CD4-positive, alpha-beta T cell treated with Interleukin-15 for 4 hours (primary cell): ENCODE measurements at regions not wholly inside any gene's neighbourhood (a gene's known extent, or its start where the extent isn't known, plus 50 kb on each side); places are given as distances from the start of the nearest gene placed in this dataset.
A peak's percentile ranks its signal among the peaks of the same experiment; 100 is the strongest.

Source experiments
- DNase-seq: peaks from one replicate; pipeline ENCODE4 v3.0.0-alpha.2; 2020; ENCODE audit warnings: low spot score

DNA sequence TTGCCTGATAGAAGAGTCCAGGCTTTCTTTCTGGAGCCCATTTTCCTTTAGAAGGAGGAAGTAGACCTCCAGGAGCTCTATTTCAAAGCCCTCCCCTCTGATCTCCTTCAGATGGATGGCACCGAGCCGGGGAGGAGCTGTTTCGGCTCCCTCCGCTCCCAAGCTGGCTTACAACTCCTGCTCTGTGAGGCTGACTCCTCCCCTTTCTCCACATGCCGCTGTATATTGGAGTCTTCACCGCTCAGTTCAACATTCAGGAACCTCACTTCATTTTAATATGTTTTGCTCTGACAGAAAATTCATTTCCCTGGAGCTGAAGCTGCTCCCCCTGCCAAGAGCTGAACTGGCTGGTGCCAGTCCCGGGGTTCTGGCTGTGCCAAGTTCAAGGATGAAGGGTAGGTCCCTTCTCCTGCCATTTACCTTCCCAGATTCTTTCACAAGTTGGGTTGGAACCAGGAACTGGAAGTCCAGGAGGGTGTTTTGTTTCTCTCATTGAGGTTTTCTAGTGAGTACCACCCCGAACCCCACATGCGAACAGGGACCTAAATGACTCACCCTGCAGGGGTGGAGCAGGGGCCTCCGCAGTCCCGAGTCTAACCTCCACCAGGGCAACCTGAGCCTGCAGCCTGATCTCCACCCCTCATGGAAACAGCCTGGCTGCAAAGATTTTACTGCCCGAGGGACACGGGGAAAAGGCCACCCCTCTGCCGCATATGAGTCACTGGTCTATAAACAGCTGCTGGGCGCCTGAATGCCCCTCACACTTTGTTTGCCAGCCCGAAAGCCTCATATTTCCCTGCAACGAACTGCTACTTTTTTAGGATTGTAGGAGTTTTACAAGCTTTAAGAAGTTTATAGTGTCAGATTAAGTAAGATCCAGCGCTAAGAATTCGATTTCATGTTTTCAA lies 68.6 kb upstream of the FOXA2 start:
- DNase-seq, result no peak

DNA sequence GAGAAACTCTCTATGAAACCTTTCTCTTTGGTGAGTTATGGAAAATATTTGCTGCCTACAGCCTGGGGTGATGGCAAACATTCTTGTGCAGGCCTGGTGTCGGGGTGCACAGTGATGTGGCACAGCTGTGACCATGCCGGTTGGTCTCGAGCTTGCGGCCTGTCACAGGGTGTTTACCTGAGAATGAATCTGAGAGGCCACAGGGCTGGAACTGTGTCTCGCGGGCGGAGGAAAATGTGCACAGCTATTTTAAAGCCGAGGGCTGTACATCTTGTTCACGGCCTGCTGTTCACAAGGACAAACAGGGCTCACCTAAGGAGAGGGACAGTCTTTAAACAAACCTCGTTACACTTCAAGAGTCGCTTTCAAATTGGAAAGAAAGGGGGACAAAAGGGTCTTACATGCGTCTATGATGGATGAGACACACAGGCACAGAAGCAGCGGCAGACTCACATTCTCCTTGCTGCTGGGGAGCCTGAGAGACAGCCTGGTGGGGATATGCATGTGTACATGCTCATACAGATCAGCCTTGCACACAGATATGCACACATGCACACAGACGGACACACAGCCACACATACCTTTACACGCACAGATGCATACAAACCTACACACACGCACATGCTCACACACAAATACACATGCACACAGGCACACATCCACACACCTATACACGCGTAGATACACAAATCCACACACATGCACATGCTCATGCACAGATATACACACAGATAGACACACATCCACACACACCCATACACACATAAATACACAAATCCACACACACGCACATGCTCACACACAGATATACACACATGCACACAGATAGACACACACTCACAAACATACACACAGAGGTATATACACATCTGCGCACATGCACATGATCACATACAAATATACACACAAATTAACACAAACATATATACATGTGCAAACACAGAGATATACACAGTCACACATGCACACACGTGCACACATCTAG lies 69.6 kb upstream of the FOXA2 start:
- DNase-seq, result no peak

DNA sequence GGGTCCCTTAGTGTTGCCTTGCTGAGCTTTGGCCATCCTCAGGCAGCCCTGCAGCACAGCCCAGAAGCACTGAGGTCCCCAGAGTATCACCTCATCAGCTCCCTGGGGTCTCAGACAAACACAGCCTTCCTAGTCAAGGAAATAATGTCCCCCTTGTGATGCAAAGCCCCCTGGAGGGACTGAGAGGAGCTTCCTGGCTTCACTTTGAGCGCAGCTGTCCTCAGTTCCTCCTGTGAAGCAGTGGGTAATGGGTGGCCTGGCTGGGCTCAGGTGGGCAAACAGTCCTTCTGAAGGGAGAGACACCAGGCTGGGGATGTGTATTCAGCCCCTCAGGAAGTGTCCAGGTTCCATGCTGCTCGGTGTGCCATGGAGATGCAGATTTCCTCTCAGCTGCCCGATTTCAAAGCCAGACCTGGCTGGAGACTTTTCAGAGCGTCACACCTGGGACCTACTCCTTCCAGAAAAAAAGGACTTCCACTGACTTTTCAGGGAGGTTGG lies 79.2 kb upstream of the FOXA2 start:
- DNase-seq, result no peak

DNA sequence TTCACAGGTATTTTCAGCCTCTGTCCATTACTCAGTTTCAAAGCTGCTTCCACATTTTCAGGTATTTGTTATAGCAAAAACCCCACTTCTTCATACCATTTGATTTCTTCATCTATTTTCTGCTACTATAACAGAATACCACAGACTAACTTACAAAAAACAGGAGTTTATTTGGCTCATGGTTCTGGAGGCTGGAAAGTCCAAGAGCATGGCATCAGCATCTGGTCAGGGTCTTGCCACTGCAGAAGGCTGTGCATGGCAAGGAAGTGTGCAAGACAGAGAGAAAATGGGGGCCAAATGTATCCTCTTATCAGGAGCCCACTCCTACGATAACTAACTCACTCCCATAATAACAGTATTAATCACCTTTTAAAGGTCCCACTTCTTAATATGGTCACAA lies 82.8 kb upstream of the FOXA2 start:
- DNase-seq, result no peak

- DNase-seq, result no peak
These were observed 87.8 kb upstream of the FOXA2 start for GRCh38 chr20:22672191-22672590.

DNA sequence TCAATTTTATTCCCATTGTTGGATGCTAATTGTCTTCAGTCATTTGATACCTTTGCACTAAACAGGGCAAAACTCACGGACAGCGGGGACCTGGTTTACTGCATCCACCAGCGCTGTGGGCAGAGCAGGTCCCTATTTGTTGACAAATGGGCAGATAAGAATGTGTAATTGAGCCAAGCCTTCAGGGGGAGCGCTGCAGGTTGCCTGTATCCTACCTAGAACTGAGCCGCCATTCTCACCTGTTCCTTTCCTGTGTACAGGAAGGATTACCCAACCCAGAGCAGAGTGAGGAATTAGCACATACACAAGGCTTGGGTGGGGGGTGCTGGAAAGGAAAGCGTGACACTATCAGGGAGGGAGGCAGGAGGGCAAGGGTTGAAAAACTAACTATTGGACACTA lies 89.1 kb upstream of the FOXA2 start:
- no peak for DNase-seq

DNA sequence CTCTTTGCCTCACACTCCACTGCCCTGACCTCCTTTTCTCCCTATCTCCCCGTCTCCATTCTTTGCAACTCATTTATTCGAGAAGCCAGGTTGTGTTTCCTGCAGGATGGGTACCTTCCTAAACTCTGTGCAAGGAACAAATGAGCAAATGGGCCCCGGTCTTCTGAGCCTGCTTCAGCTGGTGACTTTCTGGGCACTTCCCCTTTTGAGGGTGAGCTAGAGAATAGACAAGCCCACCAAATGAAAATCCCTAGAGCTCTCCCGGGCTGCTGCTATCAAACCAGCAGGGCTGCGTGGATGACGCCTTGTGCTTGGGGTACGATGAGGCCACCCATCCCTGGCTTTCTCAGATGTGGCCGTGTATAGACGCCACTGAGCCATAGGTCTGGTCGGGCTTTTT lies 91.0 kb upstream of the FOXA2 start:
- no peak for DNase-seq

DNA sequence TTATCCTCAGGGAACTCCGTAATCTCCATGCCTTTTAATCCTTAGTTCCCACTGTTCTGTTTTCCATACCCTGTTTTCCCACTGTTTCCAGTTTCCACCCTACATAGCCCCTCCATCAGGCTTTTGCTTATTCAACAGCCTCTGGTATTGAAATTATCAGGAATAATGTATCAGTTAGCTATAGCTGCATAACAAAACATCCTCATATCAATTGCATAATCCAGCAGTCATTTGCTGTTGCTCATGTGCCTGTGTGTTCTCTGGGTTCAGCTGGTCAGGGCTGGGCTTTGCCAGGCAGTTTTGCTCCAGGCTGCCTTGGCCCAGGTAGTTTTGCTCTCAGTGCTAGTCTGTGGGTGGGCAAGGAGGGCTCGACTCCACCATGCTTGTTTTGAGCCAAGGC lies 94.3 kb upstream of the FOXA2 start:
- DNase-seq, result no peak

DNA sequence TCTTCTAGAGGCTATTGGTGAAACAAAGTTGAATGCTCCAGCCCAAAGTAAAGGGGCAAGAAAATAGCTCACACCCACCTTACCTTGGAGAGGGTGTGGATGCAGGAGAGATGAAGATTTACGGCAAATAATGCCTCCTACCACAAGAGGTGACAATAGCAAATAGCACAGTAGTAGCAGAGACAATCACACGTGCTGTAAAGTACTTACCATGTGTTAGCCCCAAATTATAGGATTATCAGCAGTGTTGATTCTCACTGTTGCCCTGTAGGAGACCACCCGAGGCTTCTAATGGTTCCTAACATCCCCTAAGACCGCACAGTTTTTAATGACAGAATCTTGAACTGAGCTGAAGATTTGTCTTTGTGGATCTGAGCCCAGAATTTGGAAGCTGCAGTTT lies 94.8 kb upstream of the FOXA2 start:
- DNase-seq, result no peak

GRCh38 chr20:22680031-22680740 lies 95.8 kb upstream of the FOXA2 start:
- DNase-seq, result no peak

GRCh38 chr20:22681591-22682248 lies 97.3 kb upstream of the FOXA2 start:
- DNase-seq, result no peak

DNA sequence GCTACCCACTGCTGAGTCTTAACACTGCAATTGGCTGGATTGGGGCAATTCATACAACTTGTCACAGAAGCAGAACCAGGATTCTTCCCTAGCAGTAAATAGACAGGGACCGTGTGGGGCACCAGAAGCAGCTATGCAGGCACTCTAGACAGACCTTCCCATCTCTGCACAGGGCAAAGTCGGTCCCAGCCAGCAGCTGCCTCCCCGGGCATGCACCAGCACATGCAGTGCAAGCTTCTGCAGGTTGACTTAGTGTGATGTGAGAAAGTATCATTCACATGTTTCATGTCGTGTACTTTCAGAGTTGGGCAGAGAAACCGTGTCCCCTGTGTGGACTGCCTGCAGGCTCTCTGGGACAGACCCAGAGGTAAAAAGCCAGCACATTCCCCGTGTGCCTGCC lies 98.0 kb upstream of the FOXA2 start:
- DNase-seq, result no peak

- DNase-seq, result peak; percentile 6
These were observed 99.8 kb upstream of the FOXA2 start for GRCh38 chr20:22684072-22684762.

- no peak for DNase-seq
These were observed 100.5 kb upstream of the FOXA2 start for GRCh38 chr20:22684763-22685443.

DNA sequence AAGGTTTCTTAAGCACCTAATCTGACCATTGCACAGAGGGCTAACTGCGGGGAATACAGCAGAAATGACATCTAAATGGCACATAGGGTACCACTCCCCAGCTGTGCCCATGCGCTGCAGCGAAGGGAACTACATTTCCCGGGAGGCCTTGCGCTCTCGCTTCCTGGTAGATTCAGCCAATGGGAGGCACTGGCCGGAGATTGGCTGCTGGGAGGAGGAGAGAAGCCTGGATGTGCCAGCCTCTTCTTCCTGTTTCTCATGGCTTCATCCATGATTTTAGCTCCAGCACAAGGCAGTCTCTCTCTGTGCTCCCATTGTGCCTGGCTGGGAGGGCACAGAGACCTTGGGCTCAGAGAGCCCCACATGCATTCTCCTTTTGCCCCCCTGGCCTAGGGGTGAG lies 101.7 kb upstream of the FOXA2 start:
- no peak for DNase-seq

DNA sequence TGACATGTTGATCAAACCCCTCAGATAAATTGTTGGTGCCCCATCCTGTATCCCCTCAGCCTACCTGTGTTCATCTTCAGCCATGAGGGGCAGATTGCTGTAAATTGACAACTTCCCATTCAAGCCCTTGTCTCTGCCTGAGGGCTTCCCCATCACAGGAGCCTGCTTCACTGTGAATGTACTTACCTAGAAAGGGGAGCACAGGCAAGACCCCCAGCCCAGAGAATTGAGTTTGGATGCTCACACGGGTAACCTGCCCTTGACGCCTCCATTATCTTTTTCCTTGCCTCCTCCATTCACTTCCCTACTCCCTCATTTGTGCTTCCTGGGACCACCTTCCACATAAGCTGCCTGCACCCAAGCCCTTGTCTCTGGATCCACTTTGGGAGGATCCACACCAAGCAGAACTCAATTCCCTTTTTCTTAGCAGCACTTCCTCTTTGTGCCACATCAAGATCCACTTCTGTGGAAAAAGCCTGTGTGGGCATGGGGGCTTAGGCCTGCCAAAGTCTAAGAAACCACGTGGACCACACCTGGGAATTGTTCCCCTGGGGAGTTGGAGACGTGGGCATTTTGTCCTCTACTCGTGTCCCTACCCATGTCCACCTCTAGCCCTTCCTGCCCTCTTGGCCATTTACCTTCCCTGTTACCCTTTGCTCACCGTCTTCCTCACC lies 103.4 kb upstream of the FOXA2 start:
- no peak for DNase-seq

GRCh38 chr20:22688485-22688884 lies 104.1 kb upstream of the FOXA2 start:
- DNase-seq, result no peak

DNA sequence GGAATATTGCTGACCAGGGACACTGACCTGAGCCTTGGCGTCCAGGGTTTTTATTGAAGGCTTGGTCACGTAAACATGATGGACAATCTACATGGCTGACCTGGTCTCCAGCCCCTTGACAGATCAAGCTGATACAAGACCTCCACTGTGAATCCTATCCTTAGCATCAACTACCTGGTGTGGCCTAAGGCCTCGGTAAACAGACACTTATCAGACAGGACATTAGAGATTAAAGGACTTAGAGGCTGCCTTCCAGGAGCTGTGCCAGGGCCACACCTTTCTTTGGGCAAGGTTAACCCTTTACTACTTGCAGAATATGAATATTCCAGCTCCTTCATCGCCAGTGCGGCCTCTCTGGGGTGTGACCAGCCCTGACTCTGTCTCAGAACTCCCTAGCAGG lies 104.9 kb upstream of the FOXA2 start:
- DNase-seq, result no peak

DNA sequence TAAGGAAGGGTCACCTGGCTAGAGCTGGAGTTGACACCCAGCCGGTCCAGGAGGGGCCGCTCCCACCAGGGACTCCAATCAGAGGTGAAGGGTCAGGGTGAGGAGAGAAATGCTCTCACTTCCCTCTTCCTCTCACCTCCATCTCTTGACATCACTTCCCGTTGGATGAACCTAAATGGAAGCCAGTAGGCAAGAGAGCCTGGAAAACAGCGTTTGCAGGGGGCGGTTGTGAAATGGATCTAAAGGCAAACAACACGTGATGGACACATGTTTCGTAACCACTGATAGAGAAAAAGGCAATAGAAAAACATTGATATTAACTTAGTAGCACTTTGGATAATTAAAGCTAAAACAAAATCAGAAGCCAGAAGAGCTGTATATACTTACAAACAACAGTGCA lies 105.6 kb upstream of the FOXA2 start:
- no peak for DNase-seq
